PC-3 (cell line): ENCODE measurements at regions not wholly inside any gene's neighbourhood (a gene's known extent, or its start where the extent isn't known, plus 50 kb on each side); places are given as distances from the start of the nearest gene placed in this dataset.

Experiments
- EZH2 ChIP-seq: fragments of 300-600 bp; sonication (generic); IDR thresholded peaks from one replicate; pipeline ENCODE4 v1.6.1; 2017; ENCODE audit warnings: antibody characterized with exemption, mild to moderate bottlenecking, low read length; ENCODE audit not compliant: unreplicated experiment
- TF ChIP-seq, protein P1 (sequence below): fragments of 300-600 bp; sonication (generic); conservative IDR thresholded peaks from 2 replicates; pipeline ENCODE4 v1.5.1; 2017; ENCODE audit warnings: antibody characterized with exemption, low read depth, mild to moderate bottlenecking, low read length

DNA sequence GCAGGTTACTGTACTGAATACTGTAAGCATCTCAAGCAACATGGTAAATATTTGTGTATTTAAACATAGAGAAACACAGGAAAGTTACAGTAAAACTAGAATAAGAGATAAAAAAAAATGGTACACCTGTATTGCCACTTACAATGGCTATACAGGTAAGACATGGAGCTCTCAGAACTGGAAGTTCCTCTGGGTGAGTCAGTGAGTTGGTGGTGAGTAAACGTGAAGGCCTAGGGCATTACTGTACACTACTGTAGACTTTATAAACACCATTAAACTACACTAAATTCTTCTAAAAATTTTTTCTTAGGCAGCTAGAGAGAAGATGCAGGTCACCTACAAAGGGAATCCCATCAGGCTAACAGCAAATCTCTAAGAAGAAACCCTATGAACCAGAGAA is 872.9 kb downstream of the TAF11L14 start:
- TF ChIP-seq, protein P1, sequence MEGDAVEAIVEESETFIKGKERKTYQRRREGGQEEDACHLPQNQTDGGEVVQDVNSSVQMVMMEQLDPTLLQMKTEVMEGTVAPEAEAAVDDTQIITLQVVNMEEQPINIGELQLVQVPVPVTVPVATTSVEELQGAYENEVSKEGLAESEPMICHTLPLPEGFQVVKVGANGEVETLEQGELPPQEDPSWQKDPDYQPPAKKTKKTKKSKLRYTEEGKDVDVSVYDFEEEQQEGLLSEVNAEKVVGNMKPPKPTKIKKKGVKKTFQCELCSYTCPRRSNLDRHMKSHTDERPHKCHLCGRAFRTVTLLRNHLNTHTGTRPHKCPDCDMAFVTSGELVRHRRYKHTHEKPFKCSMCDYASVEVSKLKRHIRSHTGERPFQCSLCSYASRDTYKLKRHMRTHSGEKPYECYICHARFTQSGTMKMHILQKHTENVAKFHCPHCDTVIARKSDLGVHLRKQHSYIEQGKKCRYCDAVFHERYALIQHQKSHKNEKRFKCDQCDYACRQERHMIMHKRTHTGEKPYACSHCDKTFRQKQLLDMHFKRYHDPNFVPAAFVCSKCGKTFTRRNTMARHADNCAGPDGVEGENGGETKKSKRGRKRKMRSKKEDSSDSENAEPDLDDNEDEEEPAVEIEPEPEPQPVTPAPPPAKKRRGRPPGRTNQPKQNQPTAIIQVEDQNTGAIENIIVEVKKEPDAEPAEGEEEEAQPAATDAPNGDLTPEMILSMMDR, result no peak
- no peak for TF ChIP-seq EZH2
